GM10266 (cell line): ENCODE measurements at regions not wholly inside any gene's neighbourhood (a gene's known extent, or its start where the extent isn't known, plus 50 kb on each side); places are given as distances from the start of the nearest gene placed in this dataset.

Experiments used
- DNase-seq: peaks from one replicate; pipeline ENCODE4 v3.0.0; 2012; ENCODE audit errors: extremely low spot score
- CTCF ChIP-seq: IDR thresholded peaks from 2 replicates; pipeline ENCODE4 v1.5.1; 2012; ENCODE audit warnings: mild to moderate bottlenecking, low read depth; ENCODE audit not compliant: control insufficient read depth, insufficient read depth; ENCODE audit errors: missing control alignments

DNA sequence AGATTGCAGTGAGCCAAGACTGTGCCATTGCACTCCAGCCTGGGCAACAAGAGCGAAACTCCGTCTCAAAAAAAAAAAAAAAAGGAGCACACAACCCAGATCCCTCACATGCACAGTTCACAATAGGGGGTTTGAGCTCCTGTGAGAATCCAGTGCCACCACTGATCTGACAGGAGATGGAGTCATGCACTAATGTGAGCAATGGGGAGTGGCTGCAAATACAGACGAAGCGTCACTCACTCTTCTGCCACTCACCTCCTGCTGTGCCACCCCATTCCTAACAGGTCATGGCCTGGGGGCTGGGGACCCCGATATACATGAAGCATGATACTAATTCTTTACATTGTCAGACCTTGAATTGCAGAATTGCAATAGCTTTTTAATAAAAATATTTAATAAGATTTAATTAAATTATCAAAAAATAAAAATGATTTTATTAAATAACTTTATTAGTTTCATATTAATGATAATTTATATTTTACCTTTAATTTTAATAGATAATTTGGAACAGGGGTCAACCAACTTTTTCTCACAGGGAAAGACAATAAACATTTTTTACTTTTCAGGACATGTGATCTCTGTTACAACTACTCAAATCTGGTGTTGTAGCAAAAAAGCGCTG is 171.4 kb downstream of the COPRS start:
- TF ChIP-seq CTCF = no peak
- no peak for DNase-seq

GRCh38 chr17:31686495-31686894 is 172.5 kb downstream of the COPRS start:
- DNase-seq = no peak
- no peak for TF ChIP-seq CTCF

DNA sequence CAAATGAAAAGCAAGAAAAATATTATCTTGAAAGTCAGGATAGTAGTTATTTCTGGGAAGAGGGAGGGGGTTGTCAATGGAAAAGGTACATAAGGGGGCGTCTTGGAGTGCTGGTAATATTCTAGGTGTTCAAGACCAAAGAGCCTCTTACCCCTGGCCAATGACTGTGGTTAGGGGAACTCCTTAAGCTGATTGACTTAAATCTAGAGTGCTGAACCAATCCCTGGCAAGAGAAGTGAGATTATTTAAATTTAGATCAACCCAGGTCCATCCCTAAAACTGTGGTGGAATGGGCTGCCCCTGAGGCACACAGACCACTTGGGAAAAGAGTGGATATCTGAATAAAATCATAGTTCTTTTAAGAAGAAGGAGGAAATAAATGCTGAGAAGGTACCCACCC is 174.1 kb downstream of the COPRS start:
- DNase-seq = no peak

DNA sequence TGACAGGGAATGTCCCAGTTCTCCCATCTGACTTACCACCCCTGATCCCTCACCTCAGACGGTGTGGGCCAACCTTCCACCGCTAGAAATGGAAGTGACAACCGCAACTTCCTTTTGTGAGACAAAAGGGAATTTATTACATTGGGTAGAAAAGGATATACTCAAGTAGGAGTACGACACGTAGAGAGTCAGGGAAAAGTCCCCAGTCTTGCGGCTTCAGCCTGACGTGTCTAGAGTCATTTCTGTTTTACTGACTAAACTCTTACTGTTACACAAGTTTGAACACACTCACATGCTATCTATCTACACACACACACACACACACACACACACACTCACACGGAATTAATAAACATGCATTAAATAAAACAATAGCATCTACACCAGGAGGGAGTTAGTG is 178.9 kb downstream of the COPRS start:
- TF ChIP-seq CTCF = no peak
- peak; percentile 57 for DNase-seq

More for the DNA sequence above, 174.1 kb downstream of the COPRS start:
- no peak for TF ChIP-seq CTCF

DNA sequence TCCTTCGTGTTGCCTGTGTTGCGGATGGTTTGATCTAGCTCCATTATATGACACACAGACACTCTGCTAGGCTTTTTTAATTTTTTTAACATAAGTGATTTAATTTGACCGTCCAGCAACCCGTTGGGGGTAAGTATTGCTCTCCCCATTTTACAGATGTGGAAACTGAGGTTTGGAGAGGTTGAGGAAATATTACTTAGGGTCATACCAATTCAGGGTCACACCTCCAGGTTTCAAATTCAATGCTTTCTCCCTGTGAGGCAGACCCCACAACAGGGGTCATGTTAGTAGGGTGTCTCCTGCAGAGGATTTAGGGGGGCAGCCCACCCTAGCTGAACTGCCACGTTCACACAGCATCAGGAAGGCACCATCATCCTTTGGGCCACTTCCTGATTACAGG is 179.4 kb downstream of the COPRS start:
- TF ChIP-seq CTCF = no peak

DNA sequence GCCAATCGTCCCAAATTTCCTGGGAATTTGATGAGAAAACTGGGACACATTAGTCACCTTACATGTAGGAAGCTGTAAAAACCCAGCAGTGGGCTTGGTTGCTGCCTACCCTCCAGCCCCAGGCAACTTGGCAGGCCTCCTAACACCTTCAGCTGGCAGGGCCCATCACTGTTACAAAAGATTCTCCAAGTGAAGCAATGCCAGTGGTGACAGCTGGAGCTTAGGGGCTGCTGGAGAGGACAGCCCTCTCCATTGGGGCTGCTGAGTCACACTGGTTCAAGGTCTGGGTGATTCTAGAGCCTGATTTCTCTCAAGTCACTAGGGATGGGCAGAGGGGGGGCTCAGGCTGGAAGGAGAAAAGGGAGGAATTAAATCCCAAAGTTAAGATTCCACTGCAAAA is 180.6 kb downstream of the COPRS start:
- no peak for TF ChIP-seq CTCF
- no peak for DNase-seq

More for the DNA sequence above, 179.4 kb downstream of the COPRS start:
- no peak for DNase-seq

DNA sequence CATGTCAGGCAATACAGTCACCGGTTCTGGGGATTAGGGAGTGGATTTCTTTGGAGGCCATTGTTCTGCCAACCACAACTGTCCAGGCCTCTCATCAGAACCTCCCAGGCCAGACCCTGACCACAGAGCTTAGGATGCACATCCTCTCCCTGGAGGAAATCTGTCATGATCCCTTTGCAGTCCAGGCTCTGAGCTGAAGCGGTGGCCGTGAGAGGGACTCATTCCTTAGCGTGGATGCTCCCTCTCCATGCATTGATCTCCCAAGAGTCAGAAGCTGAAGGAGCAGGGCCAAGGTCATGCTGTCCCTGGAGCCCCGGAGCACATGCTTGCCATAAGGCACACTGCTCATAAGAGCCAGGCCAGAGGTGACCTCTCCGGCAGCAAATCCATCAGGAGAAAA is 181.4 kb downstream of the COPRS start:
- no peak for DNase-seq

More for the DNA sequence above, 181.4 kb downstream of the COPRS start:
- TF ChIP-seq CTCF = no peak
